T-helper 1 cell treated with Interleukin-12 subunit alpha and Interleukin-12 subunit beta and Interleukin-4 antibody, amounts not matched to agents 30 μg/mL and 1 μg/mL, for 36 hours (primary cell): ENCODE measurements at regions not wholly inside any gene's neighbourhood (a gene's known extent, or its start where the extent isn't known, plus 50 kb on each side); places are given as distances from the start of the nearest gene placed in this dataset.
"Not testable (repeated sequence)": the region's sequence is repeated elsewhere in the genome, so short reads cannot be mapped to it uniquely, and the experiment has no call there.

Experiments
- H3K27ac Mint-ChIP-seq: one replicate; pipeline ENCODE4 v1.8.0; 2021; ENCODE audit warnings: mild to moderate bottlenecking, mixed read lengths
- H3K27me3 Mint-ChIP-seq: one replicate; pipeline ENCODE4 v1.8.0; 2021; ENCODE audit warnings: low read depth, mixed read lengths
- H3K36me3 Mint-ChIP-seq: one replicate; pipeline ENCODE4 v1.8.0; 2021; ENCODE audit warnings: low read depth, mixed read lengths
- H3K4me1 Mint-ChIP-seq: one replicate; pipeline ENCODE4 v1.8.0; 2021; ENCODE audit warnings: low read depth, mixed read lengths
- H3K4me3 Mint-ChIP-seq: one replicate; pipeline ENCODE4 v1.8.0; 2021; ENCODE audit warnings: mild to moderate bottlenecking, moderate library complexity, mixed read lengths
- H3K9me3 Mint-ChIP-seq: one replicate; pipeline ENCODE4 v1.8.0; 2021; ENCODE audit warnings: mixed read lengths

DNA sequence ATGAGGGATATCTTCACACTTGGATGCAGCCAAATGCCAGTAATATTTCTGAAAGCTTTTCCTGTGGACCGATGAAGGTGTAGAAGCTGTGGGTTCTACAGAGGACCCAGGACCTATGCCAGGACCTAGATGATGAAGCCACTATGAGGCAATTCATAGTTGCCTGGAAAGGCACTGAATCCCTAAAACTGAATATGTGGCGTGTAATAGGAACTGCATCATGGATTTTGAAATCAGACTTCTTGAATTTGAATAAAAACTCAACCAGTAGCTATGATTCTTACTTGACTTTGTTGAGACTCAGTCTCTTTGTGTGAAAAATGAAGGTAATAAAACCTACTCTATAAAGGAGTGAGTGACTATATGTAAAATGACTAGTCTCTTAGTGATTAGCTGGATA, 89.9 kb upstream of the SGK1 start:
- H3K27ac Mint-ChIP-seq = no peak overlapping the region
- H3K27me3 Mint-ChIP-seq = peaks cover 4% of the 10 kb centered on the region
- peaks cover 2% of the 10 kb centered on the region for H3K36me3 Mint-ChIP-seq
- no peak overlapping the region for H3K4me3 Mint-ChIP-seq
- H3K4me1 Mint-ChIP-seq = no peaks in the 10 kb centered on the region
- H3K9me3 Mint-ChIP-seq = peaks cover 4% of the 10 kb centered on the region

DNA sequence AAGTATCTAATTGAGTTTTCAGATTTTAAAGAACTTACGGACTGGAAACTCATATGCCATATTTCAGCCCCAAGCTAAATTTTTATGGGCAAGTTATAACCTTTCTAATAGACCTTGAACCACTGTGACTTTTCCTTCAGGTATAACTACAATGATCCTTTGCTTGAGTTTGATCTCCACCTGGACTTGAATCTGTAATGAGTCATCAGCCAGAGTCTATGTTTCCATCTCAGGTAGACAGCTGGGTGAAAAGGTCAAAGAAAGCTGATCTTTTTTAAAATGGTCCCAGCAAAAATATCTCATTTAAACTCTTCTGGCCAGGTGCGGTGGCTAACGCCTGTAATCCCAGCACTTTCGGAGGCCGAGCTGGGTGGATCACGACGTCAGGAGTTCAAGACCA, 88.4 kb upstream of the SGK1 start:
- no peak overlapping the region for H3K27ac Mint-ChIP-seq
- peaks cover 2% of the 10 kb centered on the region for H3K36me3 Mint-ChIP-seq
- no peak overlapping the region for H3K4me3 Mint-ChIP-seq
- H3K27me3 Mint-ChIP-seq = peaks cover 4% of the 10 kb centered on the region
- H3K4me1 Mint-ChIP-seq = peaks cover 4% of the 10 kb centered on the region
- H3K9me3 Mint-ChIP-seq = no peaks in the 10 kb centered on the region

DNA sequence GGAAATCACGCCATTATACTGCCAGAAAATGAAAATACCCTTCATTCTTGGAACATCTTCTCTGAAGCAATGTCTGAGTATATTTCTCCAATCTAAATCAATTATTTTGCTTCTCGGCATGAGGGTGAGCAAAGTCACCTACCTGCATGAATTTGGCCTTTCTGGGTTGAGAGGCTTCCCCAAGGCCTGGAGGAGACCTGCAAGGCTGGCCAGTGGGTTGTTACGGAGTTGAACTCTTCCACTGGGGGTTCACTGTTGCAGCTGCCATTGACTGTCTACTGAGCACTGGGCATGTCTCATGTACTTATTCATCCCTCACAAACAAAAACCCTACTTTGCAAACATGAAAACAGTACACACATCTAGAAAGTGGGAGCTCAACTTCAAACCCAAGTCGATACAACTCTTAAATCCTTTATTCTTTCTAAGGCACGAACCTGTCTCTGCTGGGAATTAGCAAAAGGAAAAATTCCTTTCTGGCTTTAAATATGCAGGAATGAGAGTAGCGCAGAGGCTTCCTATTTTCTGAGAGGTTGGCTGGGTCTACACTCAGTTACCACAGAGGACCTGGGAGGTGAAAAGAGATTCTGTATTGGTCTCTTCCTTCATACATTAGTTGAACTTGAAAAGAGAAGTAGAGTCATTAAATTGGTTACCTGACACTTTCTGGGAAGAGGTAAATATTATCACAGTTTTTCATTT, 87.6 kb upstream of the SGK1 start:
- Mint-ChIP-seq H3K27me3 (peaks cover 4% of the 10 kb centered on the region), H3K27ac (no peak overlapping the region), H3K4me3 (no peak overlapping the region), H3K36me3 (peaks cover 2% of the 10 kb centered on the region), H3K4me1 (peaks cover 4% of the 10 kb centered on the region), H3K9me3 (no peaks in the 10 kb centered on the region)

DNA sequence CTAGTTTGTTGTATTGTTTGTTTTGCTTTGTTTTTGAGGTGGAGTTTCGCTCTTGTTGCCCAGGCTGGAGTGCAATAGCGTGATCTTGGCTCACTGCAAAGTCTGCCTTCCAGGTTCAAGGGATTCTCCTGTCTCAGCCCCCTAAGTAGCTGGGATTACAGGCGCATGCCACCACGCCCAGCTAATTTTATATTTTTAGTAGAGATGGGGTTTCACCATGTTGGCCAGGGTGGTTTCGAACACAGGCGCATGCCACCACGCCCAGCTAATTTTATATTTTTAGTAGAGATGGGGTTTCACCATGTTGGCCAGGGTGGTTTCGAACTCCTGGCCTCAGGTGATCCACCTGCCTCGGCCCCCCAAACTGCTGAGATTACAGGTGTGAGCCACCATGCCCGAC, 85.4 kb upstream of the SGK1 start:
- not testable (repeated sequence) for H3K4me1 Mint-ChIP-seq, H3K27me3 Mint-ChIP-seq, H3K4me3 Mint-ChIP-seq, H3K36me3 Mint-ChIP-seq, H3K9me3 Mint-ChIP-seq, H3K27ac Mint-ChIP-seq

DNA sequence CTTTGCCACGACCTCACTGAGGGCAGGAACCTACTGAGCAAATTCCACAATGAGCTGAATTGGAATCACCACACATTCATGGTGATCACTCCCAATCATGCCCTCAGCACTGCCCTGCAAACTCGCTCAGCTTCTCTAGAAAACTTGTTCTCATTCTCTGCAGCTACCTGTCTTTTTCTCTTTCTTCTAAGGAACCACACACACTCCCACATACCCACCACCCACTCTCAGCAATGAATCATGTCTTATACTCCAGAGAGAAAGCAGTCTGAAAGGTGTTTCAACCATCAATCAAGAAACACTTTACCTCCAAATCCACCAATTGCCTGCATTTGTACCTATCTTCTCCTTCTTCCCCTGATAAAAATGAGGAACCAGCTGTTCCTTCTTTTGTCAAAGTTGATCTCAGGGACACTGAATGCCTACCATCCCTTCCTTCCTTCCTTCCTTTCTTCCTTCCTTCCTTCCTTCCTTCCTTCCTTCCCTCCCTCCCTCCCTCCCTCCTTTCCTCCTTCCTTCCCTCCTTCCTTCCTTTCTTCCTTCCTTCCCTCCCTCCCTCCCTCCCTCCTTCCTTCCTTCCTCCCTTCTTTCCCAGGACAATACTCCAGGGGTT, 84.6 kb upstream of the SGK1 start:
- Mint-ChIP-seq H3K4me1 (peaks cover 6% of the 10 kb centered on the region), H3K9me3 (no peaks in the 10 kb centered on the region), H3K27me3 (no peaks in the 10 kb centered on the region), H3K27ac (no peak overlapping the region), H3K4me3 (no peak overlapping the region), H3K36me3 (no peaks in the 10 kb centered on the region)

DNA sequence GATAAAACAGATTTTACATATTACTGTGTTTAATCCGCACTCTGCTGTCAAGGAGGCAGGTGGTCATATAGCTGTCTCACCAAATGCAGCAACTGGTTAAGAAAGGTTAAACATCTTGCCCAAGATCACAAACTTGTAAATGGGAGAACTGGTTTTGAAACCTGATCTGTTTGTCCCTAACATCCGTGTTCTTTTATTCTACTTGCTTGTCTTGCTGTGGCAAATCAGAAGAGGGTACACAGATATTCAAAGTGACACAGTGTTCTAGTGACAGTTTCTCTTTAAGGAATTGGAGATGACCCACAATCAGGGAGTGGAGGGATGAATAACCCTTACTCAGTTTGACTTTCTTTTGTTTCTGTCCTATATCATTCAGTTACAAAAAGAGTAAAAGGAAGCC, 83.0 kb upstream of the SGK1 start:
- no peaks in the 10 kb centered on the region for H3K36me3 Mint-ChIP-seq
- H3K9me3 Mint-ChIP-seq = no peaks in the 10 kb centered on the region
- H3K27ac Mint-ChIP-seq = no peak overlapping the region
- peaks cover 6% of the 10 kb centered on the region for H3K4me1 Mint-ChIP-seq
- no peak overlapping the region for H3K4me3 Mint-ChIP-seq
- no peaks in the 10 kb centered on the region for H3K27me3 Mint-ChIP-seq

DNA sequence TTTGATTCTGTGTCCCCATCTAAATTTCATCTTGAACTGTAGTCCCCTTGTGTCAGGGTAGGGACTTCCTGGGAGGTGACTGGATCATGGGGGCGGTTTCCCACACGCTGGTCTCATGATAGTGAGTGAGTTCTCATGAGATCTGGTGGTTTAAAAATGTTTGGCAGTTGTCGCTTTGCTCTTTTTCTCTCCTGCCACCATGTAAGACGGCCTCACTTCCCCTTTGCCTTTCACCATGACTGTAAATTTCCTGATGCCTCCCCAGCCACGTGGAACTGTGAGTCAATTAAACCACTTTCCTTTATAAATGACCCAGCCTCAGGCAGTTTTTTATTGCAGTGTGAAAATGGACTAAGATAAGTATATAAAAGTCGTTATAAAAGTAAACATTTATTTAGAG, 80.5 kb upstream of the SGK1 start:
- H3K27ac Mint-ChIP-seq = peak overlapping the region; percentile 45
- peaks cover 6% of the 10 kb centered on the region for H3K4me1 Mint-ChIP-seq
- no peaks in the 10 kb centered on the region for H3K9me3 Mint-ChIP-seq
- H3K4me3 Mint-ChIP-seq = no peak overlapping the region
- no peaks in the 10 kb centered on the region for H3K27me3 Mint-ChIP-seq
- H3K36me3 Mint-ChIP-seq = no peaks in the 10 kb centered on the region

DNA sequence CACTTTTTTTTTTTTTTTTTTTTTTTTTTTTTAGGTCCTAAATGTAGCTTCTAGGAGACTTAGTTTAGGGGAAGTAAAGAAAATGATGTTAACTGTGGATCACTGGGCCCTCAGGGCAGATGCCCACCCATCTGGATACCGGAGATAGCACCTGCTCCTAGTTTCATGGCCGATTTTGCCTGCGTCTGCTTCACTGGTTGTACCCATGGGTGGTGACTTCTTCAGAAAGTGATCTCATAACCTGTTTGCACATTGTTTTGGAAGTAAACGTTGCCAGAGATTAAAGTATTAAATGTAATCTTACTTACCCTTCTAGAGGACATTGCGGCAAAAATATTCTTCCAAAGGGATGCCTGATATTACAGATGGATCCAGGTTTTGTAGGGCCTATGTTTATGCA, 79.8 kb upstream of the SGK1 start:
- H3K27me3 Mint-ChIP-seq = no peaks in the 10 kb centered on the region
- H3K9me3 Mint-ChIP-seq = no peaks in the 10 kb centered on the region
- H3K4me1 Mint-ChIP-seq = peaks cover 6% of the 10 kb centered on the region
- H3K27ac Mint-ChIP-seq = no peak overlapping the region
- no peaks in the 10 kb centered on the region for H3K36me3 Mint-ChIP-seq
- no peak overlapping the region for H3K4me3 Mint-ChIP-seq

DNA sequence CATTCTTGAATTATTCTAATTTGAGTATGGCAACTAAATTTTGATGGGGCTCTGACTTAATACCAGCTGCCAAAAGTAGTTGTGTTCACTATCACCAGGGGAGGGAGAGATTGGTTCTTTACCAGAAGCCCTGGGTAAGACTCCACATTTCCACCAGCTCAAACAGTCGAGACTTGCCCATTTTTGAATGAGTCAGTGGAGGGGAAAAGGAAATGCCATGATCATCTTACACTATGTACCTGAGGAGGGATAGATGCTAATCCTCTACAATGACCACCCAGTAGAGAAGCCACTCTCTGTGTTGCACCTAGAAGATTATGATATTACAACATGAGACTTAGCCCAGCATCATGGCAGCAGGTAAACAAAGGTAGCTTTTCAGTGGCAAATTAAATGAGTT, 77.0 kb upstream of the SGK1 start:
- no peaks in the 10 kb centered on the region for H3K9me3 Mint-ChIP-seq
- H3K4me1 Mint-ChIP-seq = peaks cover 2% of the 10 kb centered on the region
- H3K4me3 Mint-ChIP-seq = no peak overlapping the region
- no peaks in the 10 kb centered on the region for H3K36me3 Mint-ChIP-seq
- H3K27ac Mint-ChIP-seq = no peak overlapping the region
- H3K27me3 Mint-ChIP-seq = no peaks in the 10 kb centered on the region

DNA sequence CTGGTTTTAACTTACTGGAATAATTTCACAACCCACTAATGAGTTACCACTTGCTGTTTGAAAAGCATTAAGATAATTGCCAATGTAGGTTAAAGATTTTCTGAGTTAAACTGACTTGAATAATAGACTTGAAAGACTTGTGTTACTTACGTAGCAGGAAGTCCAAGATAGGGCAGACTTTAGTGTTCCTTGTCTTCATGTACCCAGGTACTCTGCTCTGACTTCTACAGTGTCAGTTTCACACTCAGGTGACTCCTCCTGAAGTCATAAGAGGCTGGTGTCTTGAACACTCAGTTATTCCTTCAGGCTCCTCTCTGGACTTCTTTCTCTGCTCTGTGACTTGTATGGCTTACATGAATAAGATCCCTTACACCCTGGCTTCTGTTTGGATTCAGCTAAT, 76.3 kb upstream of the SGK1 start:
- Mint-ChIP-seq H3K4me1 (peaks cover 2% of the 10 kb centered on the region), H3K27me3 (no peaks in the 10 kb centered on the region), H3K27ac (no peak overlapping the region), H3K36me3 (no peaks in the 10 kb centered on the region), H3K4me3 (no peak overlapping the region), H3K9me3 (no peaks in the 10 kb centered on the region)

DNA sequence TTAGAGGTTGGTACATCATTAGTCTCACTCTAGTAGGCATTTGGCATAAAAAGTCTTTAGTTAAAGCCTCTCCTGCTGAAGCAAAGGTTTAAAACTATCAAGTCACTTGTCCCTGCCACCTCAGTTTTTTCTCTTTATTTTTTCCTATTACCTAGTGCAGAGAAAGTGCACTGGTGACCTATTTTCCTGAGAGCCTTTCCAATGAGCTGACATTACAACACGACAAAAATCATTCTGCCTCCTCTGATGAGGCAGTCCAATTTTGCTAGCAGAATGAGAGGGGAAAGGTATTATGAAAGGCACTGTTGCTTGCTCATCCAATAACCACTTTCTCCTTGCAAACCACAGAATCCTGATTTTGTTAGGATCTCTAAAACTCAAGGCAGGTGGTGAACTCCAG, 73.3 kb upstream of the SGK1 start:
- Mint-ChIP-seq H3K4me3 (no peak overlapping the region), H3K36me3 (peaks cover 5% of the 10 kb centered on the region), H3K4me1 (no peaks in the 10 kb centered on the region), H3K27ac (no peak overlapping the region), H3K9me3 (peaks cover 5% of the 10 kb centered on the region), H3K27me3 (no peaks in the 10 kb centered on the region)

DNA sequence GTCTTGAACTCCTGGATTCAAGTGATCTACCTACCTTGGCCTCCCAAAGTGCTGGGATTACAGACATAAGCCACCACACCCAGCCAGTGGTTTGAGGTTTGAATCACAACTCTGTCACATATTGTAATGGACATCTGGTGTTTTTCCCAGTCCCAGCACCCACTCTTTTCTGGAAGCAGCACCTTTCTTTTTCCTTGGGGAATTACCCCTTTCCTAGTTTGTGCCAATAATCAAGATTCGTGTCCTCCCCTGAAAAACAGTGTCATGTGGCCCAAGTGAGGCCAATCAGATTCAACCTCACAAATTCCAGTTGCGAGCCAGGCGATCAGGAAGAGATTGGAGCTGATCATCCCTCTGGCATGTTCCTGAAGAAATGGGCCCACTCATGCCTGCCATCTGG, 71.7 kb upstream of the SGK1 start:
- no peak overlapping the region for H3K4me3 Mint-ChIP-seq
- no peaks in the 10 kb centered on the region for H3K27me3 Mint-ChIP-seq
- H3K27ac Mint-ChIP-seq = no peak overlapping the region
- peaks cover 5% of the 10 kb centered on the region for H3K36me3 Mint-ChIP-seq
- no peaks in the 10 kb centered on the region for H3K4me1 Mint-ChIP-seq
- peaks cover 7% of the 10 kb centered on the region for H3K9me3 Mint-ChIP-seq

DNA sequence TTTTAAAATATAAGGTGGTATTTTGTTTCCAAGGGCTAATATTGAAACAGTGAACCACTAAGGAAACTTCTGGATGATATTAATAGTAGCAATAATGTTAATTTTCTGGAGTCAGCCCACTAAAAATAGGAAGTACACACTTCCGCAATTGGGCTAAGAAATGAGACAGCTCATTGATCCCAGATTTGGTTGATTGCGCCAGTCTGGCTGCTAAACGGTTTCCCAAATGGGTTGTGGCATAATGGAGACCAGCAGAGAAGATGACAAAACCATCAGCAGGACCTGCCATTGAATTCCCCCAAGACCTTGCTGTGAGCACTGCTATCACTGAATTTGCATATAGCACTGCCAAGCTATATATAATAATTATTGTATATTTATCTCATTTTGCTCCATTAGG, 71.2 kb upstream of the SGK1 start:
- no peak overlapping the region for H3K27ac Mint-ChIP-seq
- peaks cover 7% of the 10 kb centered on the region for H3K9me3 Mint-ChIP-seq
- H3K27me3 Mint-ChIP-seq = no peaks in the 10 kb centered on the region
- peaks cover under 1% of the 10 kb centered on the region for H3K4me1 Mint-ChIP-seq
- no peak overlapping the region for H3K4me3 Mint-ChIP-seq
- H3K36me3 Mint-ChIP-seq = peaks cover 5% of the 10 kb centered on the region

DNA sequence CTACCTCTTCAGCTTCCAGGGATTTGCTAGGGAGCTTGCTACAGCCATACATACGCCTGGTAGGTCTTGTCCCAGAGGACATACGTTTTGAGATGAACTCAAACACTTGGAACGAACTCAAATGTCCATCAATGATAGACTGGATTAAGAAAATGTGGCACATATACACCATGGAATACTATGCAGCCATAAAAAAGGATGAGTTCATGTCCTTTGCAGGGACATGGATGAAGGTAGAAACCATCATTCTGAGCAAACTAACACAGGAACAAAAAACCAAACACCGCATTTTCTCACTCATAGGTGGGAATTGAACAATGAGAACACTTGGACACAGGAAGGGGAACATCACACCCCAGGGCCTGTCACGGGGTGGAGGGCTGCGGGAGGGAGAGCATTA, 68.6 kb upstream of the SGK1 start:
- H3K9me3 Mint-ChIP-seq, H3K4me3 Mint-ChIP-seq, H3K27ac Mint-ChIP-seq, H3K4me1 Mint-ChIP-seq, H3K27me3 Mint-ChIP-seq, H3K36me3 Mint-ChIP-seq: not testable (repeated sequence)

DNA sequence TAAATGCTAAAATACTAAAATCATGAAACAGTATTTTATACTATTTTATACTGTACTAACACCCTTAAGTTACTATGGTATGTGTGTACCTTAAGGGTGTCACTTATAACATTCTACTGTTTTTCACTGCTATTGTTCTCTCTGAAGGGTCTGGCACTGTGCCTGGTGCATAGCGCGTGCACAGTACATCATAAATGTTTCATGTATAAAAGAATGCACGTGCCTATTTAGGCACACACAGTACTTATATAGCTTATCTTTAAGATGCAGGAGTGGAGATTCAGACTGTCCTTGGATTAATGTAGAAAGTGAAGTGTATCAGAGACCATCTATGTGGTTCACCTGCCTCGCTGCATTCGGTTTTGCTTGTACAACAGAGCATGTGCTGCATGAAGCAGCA, 64.0 kb upstream of the SGK1 start:
- peaks cover 7% of the 10 kb centered on the region for H3K9me3 Mint-ChIP-seq
- peaks cover 31% of the 10 kb centered on the region for H3K4me1 Mint-ChIP-seq
- no peaks in the 10 kb centered on the region for H3K27me3 Mint-ChIP-seq
- no peak overlapping the region for H3K4me3 Mint-ChIP-seq
- H3K36me3 Mint-ChIP-seq = peaks cover 7% of the 10 kb centered on the region
- no peak overlapping the region for H3K27ac Mint-ChIP-seq

DNA sequence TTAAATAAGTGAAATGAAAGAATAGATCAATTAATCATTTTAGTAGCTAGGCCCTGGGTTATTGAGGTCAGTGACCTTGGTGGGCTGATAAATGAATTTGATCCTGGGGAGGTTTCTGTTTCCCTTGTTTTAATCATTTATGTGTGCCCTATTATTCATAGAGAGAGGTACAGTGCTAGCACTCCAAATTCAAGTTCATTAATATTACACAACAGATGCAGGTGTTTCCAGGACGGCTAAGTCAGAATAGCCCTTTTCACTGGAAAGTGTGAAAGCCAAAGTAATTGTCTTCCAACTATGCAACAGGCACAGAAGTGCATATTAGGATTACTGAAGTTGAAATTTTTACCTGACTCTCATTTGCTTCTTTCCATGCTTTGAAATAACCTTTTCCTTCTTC, 61.7 kb upstream of the SGK1 start:
- peak overlapping the region; percentile 78 for H3K27ac Mint-ChIP-seq
- peaks cover 40% of the 10 kb centered on the region for H3K4me1 Mint-ChIP-seq
- peaks cover 2% of the 10 kb centered on the region for H3K36me3 Mint-ChIP-seq
- no peaks in the 10 kb centered on the region for H3K27me3 Mint-ChIP-seq
- no peaks in the 10 kb centered on the region for H3K9me3 Mint-ChIP-seq
- H3K4me3 Mint-ChIP-seq = peak overlapping the region; percentile 42
